IMR-90 (cell line): ENCODE measurements at regions not wholly inside any gene's neighbourhood (a gene's known extent, or its start where the extent isn't known, plus 50 kb on each side); places are given as distances from the start of the nearest gene placed in this dataset.

Experiments
- ATAC-seq: fragments of 200-7000 bp; cut with Tn5 transposase; 2 replicates; pipeline ENCODE4 v1.9.1; 2020; ENCODE audit warnings: low read depth, mild to moderate bottlenecking, moderate library complexity
- BruUV-seq: library from RNA; stranded (reverse); fragments of 400-500 nt; replicated peaks from 2 replicates; lab custom pipeline; 2021; lab: Mats Ljungman, UMichigan
- CTCF ChIA-PET: fragments of 300-600 bp; formaldehyde crosslinking; extraction: SDS; loops from one replicate; lab custom pipeline; 2021; ENCODE audit warnings: antibody characterized with exemption; lab: Yijun Ruan, JAX
- POLR2A ChIA-PET: fragments of 300-600 bp; sonication (Branson Sonifier 250); formaldehyde crosslinking; loops from one replicate; lab custom pipeline; 2022; ENCODE audit warnings: antibody characterized with exemption; ENCODE audit not compliant: unreplicated experiment; lab: Charles Lee
- DNase-seq: peaks from one replicate; pipeline ENCODE4 v3.0.0; 2013
- H2AFZ ChIP-seq: replicated peaks from 2 replicates; pipeline ENCODE3; 2013; ENCODE audit warnings: low read length, mild to moderate bottlenecking; ENCODE audit not compliant: poor library complexity
- H2AK5ac ChIP-seq: 2 replicates; pipeline ENCODE4 v1.6.1; 2013; ENCODE audit warnings: low read depth, low read length, inconsistent platforms
- H2AK9ac ChIP-seq: replicated peaks from 2 replicates; pipeline ENCODE3; 2013; ENCODE audit warnings: mild to moderate bottlenecking, low read depth, low read length, moderate library complexity; ENCODE audit not compliant: poor library complexity
- H2BK120ac ChIP-seq: 2 replicates; pipeline ENCODE4 v1.6.1; 2013; ENCODE audit warnings: low read depth, low read length, inconsistent platforms
- H2BK15ac ChIP-seq: 3 replicates; pipeline ENCODE4 v1.6.1; 2013; ENCODE audit warnings: low read depth, low read length, inconsistent platforms
- H2BK20ac ChIP-seq: 2 replicates; pipeline ENCODE4 v1.6.1; 2013; ENCODE audit warnings: low read depth, mild to moderate bottlenecking, inconsistent platforms, low read length, moderate library complexity
- H2BK5ac ChIP-seq: 2 replicates; pipeline ENCODE4 v1.6.1; 2013; ENCODE audit warnings: mild to moderate bottlenecking, low read depth, low read length, inconsistent platforms; ENCODE audit not compliant: poor library complexity, severe bottlenecking
- H3K14ac ChIP-seq: replicated peaks from 2 replicates; pipeline ENCODE4 v1.6.1; 2013; ENCODE audit warnings: low read depth, low read length, inconsistent platforms
- H3K18ac ChIP-seq: 2 replicates; pipeline ENCODE4 v1.6.1; 2013; ENCODE audit warnings: low read depth, low read length, control low read depth
- H3K23ac ChIP-seq: 2 replicates; pipeline ENCODE4 v1.6.1; 2013; ENCODE audit warnings: low read depth, low read length, inconsistent platforms
- H3K27ac ChIP-seq: 2 replicates; pipeline ENCODE4 v1.5.1; 2013; ENCODE audit warnings: mild to moderate bottlenecking, control low read depth, low read length; ENCODE audit not compliant: insufficient read depth
- H3K27me3 ChIP-seq: 2 replicates; pipeline ENCODE4 v1.6.1; 2013; ENCODE audit warnings: low read length; ENCODE audit not compliant: control insufficient read depth, insufficient read depth
- H3K36me3 ChIP-seq: 2 replicates; pipeline ENCODE4 v1.6.1; 2013; ENCODE audit warnings: low read length, mixed read lengths; ENCODE audit not compliant: control insufficient read depth, insufficient read depth
- H3K4ac ChIP-seq: 2 replicates; pipeline ENCODE4 v1.6.1; 2013; ENCODE audit warnings: low read depth, low read length, inconsistent platforms
- H3K4me1 ChIP-seq: 2 replicates; pipeline ENCODE4 v1.6.1; 2013; ENCODE audit warnings: low read length, mixed read lengths; ENCODE audit not compliant: control insufficient read depth, insufficient read depth
- H3K4me2 ChIP-seq: 2 replicates; pipeline ENCODE4 v1.6.1; 2013; ENCODE audit warnings: low read depth, mild to moderate bottlenecking, control low read depth, low read length, moderate library complexity
- H3K4me3 ChIP-seq: 2 replicates; pipeline ENCODE4 v1.5.1; 2013; ENCODE audit warnings: low read depth, mild to moderate bottlenecking, control low read depth, low read length, moderate library complexity; ENCODE audit not compliant: insufficient read depth
- H3K56ac ChIP-seq: 2 replicates; pipeline ENCODE4 v1.6.1; 2013; ENCODE audit warnings: low read length, inconsistent platforms; ENCODE audit not compliant: insufficient read depth; ENCODE audit errors: extremely low read depth
- H3K79me1 ChIP-seq, 2 experiments: 2 replicates each; pipeline ENCODE4 v1.6.1; 2013; ENCODE audit warnings: low read length in 2 of 2, inconsistent platforms in 1 of 2, low read depth in 1 of 2
- H3K9ac ChIP-seq: 2 replicates; pipeline ENCODE4 v1.6.1; 2013; ENCODE audit warnings: low read depth, low read length, control low read depth
- H3K9me1 ChIP-seq: 2 replicates; pipeline ENCODE4 v1.6.1; 2013; ENCODE audit warnings: low read length, inconsistent platforms; ENCODE audit not compliant: insufficient read depth
- H3K9me3 ChIP-seq: 2 replicates; pipeline ENCODE4 v1.6.1; 2013; ENCODE audit warnings: low read length; ENCODE audit not compliant: control insufficient read depth, insufficient read depth
- H4K20me1 ChIP-seq: 2 replicates; pipeline ENCODE4 v1.6.1; 2013; ENCODE audit warnings: low read length, inconsistent platforms; ENCODE audit not compliant: insufficient read depth
- H4K5ac ChIP-seq: 2 replicates; pipeline ENCODE4 v1.6.1; 2013; ENCODE audit warnings: mild to moderate bottlenecking, low read depth, low read length, control low read depth
- H4K8ac ChIP-seq, 2 experiments: 2 replicates each; pipeline ENCODE4 v1.6.1; 2013; ENCODE audit warnings: low read depth in 2 of 2, low read length in 2 of 2, control low read depth in 1 of 2, inconsistent platforms in 1 of 2
- H4K91ac ChIP-seq: 2 replicates; pipeline ENCODE4 v1.6.1; 2013; ENCODE audit warnings: low read depth, low read length, inconsistent platforms; ENCODE audit not compliant: insufficient read depth
- BHLHE40 ChIP-seq: fragments of 150-350 bp; IDR thresholded peaks from 2 replicates; pipeline ENCODE4 v1.6.1; 2016; ENCODE audit warnings: mild to moderate bottlenecking, low read depth, low read length
- CEBPB ChIP-seq: IDR thresholded peaks from 2 replicates; pipeline ENCODE4 v1.6.1; 2012; ENCODE audit warnings: low read depth, low read length, improper control_type of control experiment
- CHD1 ChIP-seq: IDR thresholded peaks from 2 replicates; pipeline ENCODE4 v1.6.1; 2012; ENCODE audit warnings: low read depth, low read length, improper control_type of control experiment
- CTCF ChIP-seq: conservative IDR thresholded peaks from 2 replicates; pipeline ENCODE4 v1.5.1; 2012; ENCODE audit warnings: mild to moderate bottlenecking, low read depth, low read length, improper control_type of control experiment
- ELK1 ChIP-seq: fragments of 150-350 bp; IDR thresholded peaks from 2 replicates; pipeline ENCODE4 v1.6.1; 2016; ENCODE audit warnings: low read depth, mild to moderate bottlenecking, low read length, moderate library complexity, borderline replicate concordance
- FOS ChIP-seq: fragments of 150-350 bp; IDR thresholded peaks from 2 replicates; pipeline ENCODE4 v1.6.1; 2016; ENCODE audit warnings: low read depth, low read length
- MAFK ChIP-seq: IDR thresholded peaks from 2 replicates; pipeline ENCODE4 v1.6.1; 2012; ENCODE audit warnings: low read depth, low read length, improper control_type of control experiment
- MAZ ChIP-seq: IDR thresholded peaks from 2 replicates; pipeline ENCODE4 v1.6.1; 2012; ENCODE audit warnings: low read depth, mild to moderate bottlenecking, low read length, improper control_type of control experiment, moderate library complexity, borderline replicate concordance
- MXI1 ChIP-seq: IDR thresholded peaks from 2 replicates; pipeline ENCODE4 v1.6.1; 2012; ENCODE audit warnings: low read depth, mild to moderate bottlenecking, low read length, moderate library complexity, borderline replicate concordance
- NFE2L2 ChIP-seq: fragments of 150-350 bp; IDR thresholded peaks from 2 replicates; pipeline ENCODE4 v1.6.1; 2016; ENCODE audit warnings: low read depth, mild to moderate bottlenecking, low read length
- POLR2A ChIP-seq: IDR thresholded peaks from 2 replicates; pipeline ENCODE4 v1.6.1; 2012; ENCODE audit warnings: mild to moderate bottlenecking, low read depth, low read length
- RAD21 ChIP-seq: IDR thresholded peaks from 2 replicates; pipeline ENCODE4 v1.6.1; 2012; ENCODE audit warnings: low read length, improper control_type of control experiment
- RCOR1 ChIP-seq: IDR thresholded peaks from 2 replicates; pipeline ENCODE4 v1.6.1; 2012; ENCODE audit warnings: mild to moderate bottlenecking, low read length, improper control_type of control experiment; ENCODE audit not compliant: insufficient replicate concordance
- RFX5 ChIP-seq: IDR thresholded peaks from 2 replicates; pipeline ENCODE4 v1.8.0; 2012; ENCODE audit warnings: low read depth, mild to moderate bottlenecking, low read length, moderate library complexity
- SMC3 ChIP-seq: fragments of 150-350 bp; IDR thresholded peaks from 2 replicates; pipeline ENCODE4 v1.6.1; 2016; ENCODE audit warnings: low read depth, mild to moderate bottlenecking, antibody characterized with exemption, low read length, moderate library complexity
- USF2 ChIP-seq: fragments of 150-350 bp; IDR thresholded peaks from 2 replicates; pipeline ENCODE4 v1.6.1; 2017; ENCODE audit warnings: mild to moderate bottlenecking, antibody characterized with exemption, low read length, low read depth
- dilution Hi-C: fragments of 300-500 bp; cut with HindIII; formaldehyde crosslinking; loops from one replicate; pipeline ENCODE4 v1.14.3; 2018; ENCODE audit warnings: low sequenced_read_pairs; ENCODE audit not compliant: unreplicated experiment
- in situ Hi-C: fragments of 300-500 bp; cut with MboI; formaldehyde crosslinking; loops from 3 replicates; pipeline ENCODE4 v1.14.3; 2019; ENCODE audit warnings: low sequenced_read_pairs, inconsistent platforms, mixed read lengths
- intact Hi-C: fragments of 100-400 bp; cut with micrococcal nuclease; formaldehyde crosslinking; loops from 2 replicates; pipeline ENCODE4 v1.10.0; 2022

- Histone ChIP-seq H3K4me2 (no peak overlapping the region), H2BK120ac (peak overlapping the region; percentile 97), H4K5ac (peak overlapping the region; percentile 83; the same call in 1 of the 2 replicates), H3K9ac (no peak overlapping the region), H3K79me1 (no peaks in the 10 kb centered on the region), H3K27me3 (no peaks in the 10 kb centered on the region), H3K9me1 (no peaks in the 10 kb centered on the region), H4K91ac (peak overlapping the region; percentile 90), H4K8ac (peak overlapping the region; percentile 74 to 90), H2AK5ac (no peak overlapping the region), H3K9me3 (peaks cover 7% of the 10 kb centered on the region), H2AK9ac (no peak overlapping the region), H3K18ac (peak overlapping the region; percentile 95; the same call in 1 of the 2 replicates), H2AFZ (no peak overlapping the region), H3K4me1 (peaks cover 2% of the 10 kb centered on the region; the same call in 1 of the 2 replicates), H3K23ac (peak overlapping the region; percentile 92; the same call in 1 of the 2 replicates), H3K56ac (no peak overlapping the region), H2BK5ac (peak overlapping the region; percentile 99), H3K36me3 (no peaks in the 10 kb centered on the region), H3K14ac (peak overlapping the region; percentile 91), H4K20me1 (no peaks in the 10 kb centered on the region), H2BK20ac (peak overlapping the region; percentile 98), H2BK15ac (peak overlapping the region; percentile 72), H3K27ac (peak overlapping the region; percentile 85; the same call in 1 of the 2 replicates), H3K4me3 (no peak overlapping the region), H3K4ac (peak overlapping the region; percentile 87)
- intact Hi-C loops (no loop called here), in situ Hi-C loops (no loop called here), dilution Hi-C loops (no loop called here)
- TF ChIP-seq ELK1 (no peak), CHD1 (no peak), RFX5 (no peak), MAFK (no peak), CEBPB (no peak), NFE2L2 (no peak), POLR2A (no peak), MXI1 (no peak), MAZ (no peak), SMC3 (no peak), BHLHE40 (no peak), FOS (no peak), RAD21 (no peak), CTCF (no peak), RCOR1 (no peak), USF2 (no peak)
- CTCF ChIA-PET: no interaction called here
- POLR2A ChIA-PET: no interaction called here
- DNase-seq (no peak), ATAC-seq (no peak; the same call in 1 of the 2 replicates)
- BruUV-seq: no TSS peak
Observed at GRCh38 chr12:86713121-86713520, 456.9 kb upstream of the MGAT4C start.
